ENCODE measurements at regions not wholly inside any gene's neighbourhood (a gene's known extent, or its start where the extent isn't known, plus 50 kb on each side); places are given as distances from the start of the nearest gene placed in this dataset.

DNA sequence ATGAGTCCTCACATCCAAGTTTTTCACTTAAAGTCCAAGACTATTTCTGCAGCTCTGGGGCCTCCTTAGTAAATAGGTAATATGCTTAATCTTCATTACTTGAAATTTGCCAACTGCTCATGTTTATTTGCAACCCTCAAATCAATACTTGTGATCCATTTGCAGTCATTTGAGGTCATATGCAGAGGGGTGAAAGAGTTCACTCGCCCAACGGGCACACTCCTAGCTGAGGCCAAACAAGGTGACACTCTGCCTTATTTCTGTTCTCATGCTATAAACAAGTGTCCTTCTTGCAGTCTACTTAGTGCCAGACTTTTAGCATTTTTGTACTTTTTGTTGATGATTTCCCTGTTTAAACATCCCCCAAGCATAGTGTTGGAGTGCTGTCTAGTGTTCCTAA lies 409.9 kb downstream of the AEBP2 start:
- CTCF ChIA-PET, result no interaction called here
- POLR2A ChIA-PET, result no interaction called here
- no peak for DNase-seq (ENCODE audit: extremely low spot score)
- TF ChIP-seq, protein P1, sequence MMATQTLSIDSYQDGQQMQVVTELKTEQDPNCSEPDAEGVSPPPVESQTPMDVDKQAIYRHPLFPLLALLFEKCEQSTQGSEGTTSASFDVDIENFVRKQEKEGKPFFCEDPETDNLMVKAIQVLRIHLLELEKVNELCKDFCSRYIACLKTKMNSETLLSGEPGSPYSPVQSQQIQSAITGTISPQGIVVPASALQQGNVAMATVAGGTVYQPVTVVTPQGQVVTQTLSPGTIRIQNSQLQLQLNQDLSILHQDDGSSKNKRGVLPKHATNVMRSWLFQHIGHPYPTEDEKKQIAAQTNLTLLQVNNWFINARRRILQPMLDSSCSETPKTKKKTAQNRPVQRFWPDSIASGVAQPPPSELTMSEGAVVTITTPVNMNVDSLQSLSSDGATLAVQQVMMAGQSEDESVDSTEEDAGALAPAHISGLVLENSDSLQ (IDR thresholded peaks at IDR 0.05), result no peak
- TF ChIP-seq SP1 (IDR thresholded peaks at IDR 0.05), result no peak

DNA sequence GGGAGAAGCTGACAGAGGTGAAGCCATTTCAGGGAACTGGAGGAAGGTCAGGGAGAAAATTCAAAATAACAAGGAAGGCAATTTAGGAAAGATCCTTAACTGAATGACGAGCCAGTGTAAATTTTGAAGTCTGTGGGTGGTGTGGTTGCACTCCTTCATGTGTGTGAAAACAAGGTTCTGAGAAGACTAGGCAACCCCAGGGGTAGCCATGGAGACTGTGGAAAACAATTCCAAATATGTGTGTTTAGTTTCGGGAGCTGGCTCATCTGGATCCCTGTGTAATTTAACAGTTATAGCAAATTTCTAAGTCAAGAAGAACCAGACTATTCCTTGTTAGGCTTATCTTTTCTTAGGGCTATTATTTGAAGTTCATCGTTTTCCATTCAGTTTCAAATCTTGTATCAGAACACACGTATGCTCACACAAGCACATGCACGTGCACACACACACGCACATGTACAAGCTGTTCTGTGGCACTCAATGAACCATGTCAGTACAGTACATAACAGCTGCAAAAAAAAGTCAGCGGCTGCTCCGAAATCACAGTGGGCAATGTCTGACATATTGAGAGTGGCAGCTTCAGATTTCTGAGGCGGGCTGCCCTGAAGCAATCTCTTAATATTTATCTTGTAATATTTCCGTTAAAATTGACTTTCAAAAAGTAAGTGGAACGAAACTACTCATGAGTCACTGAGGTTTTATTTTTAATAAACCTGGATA lies 411.2 kb downstream of the AEBP2 start:
- no peak for DNase-seq (ENCODE audit: extremely low spot score)
- CTCF ChIA-PET, result no interaction called here
- POLR2A ChIA-PET, result no interaction called here
- no peak for TF ChIP-seq SP1 (IDR thresholded peaks at IDR 0.05)
- TF ChIP-seq, protein P1 (IDR thresholded peaks at IDR 0.05), result no peak
- no peak for TF ChIP-seq ELF4 (IDR thresholded peaks at IDR 0.05)
- no peak for TF ChIP-seq TARDBP (IDR thresholded peaks at IDR 0.05)
- TF ChIP-seq ARNT (IDR thresholded peaks at IDR 0.05), result no peak
- TF ChIP-seq L3MBTL2 (conservative IDR thresholded peaks at IDR 0.05), result no peak
- no peak for TF ChIP-seq BHLHE40 (IDR thresholded peaks at IDR 0.05; ENCODE audit: borderline replicate concordance)
- TF ChIP-seq FOXA1 (IDR thresholded peaks at IDR 0.05), result no peak
- TF ChIP-seq FOXM1 (IDR thresholded peaks at IDR 0.05; ENCODE audit: borderline replicate concordance), result no peak
- TF ChIP-seq NFRKB (IDR thresholded peaks at IDR 0.05), result no peak
- no peak for TF ChIP-seq HDGF (IDR thresholded peaks at IDR 0.05; ENCODE audit: borderline replicate concordance)
- TF ChIP-seq CTBP1 (IDR thresholded peaks at IDR 0.05; ENCODE audit: borderline replicate concordance), result no peak
- no peak for TF ChIP-seq FOXK2 (IDR thresholded peaks at IDR 0.05)
- no peak for TF ChIP-seq ZNF384 (IDR thresholded peaks at IDR 0.05)
- no peak for TF ChIP-seq SUZ12 (IDR thresholded peaks at IDR 0.05)

DNA sequence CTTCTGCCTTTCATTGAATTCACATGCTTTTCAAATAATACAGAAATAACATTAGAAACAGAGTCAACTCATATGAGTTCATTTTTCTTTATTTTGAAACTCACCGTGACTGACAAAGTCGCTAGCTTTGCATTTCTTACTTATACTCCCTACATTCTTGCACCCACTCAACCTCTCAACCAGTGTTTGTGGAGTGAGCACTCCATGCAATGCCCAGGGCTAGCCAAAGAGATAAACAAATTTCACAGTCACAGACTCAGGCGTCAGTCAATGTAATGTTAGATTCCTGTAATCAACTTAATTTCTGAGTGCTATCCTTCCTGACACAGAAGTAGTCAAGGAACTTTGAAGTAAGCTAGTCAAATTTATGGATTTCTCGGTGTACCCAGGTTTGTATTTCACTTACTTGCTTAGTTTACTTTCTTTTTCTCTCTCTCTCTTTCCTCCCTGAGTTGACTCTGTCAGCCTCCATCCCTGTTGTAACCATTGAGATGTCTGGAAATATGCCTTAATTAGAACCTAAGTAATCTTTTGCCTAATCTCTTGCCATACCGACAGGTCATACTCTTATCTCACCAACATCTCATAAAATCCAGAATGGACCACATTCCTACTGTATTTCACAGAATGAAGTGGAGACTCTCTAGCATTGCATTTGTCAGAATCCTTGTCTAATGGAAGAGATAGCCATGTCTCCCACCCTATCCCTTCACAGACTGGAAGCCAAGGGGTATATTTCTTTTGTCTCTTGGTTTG lies 413.0 kb downstream of the AEBP2 start:
- ChIA-PET CTCF (no interaction called here), POLR2A (no interaction called here)
- TF ChIP-seq FOXK2 (IDR thresholded peaks at IDR 0.05) (no peak), ELF4 (IDR thresholded peaks at IDR 0.05) (no peak), SUZ12 (IDR thresholded peaks at IDR 0.05) (no peak), ARNT (IDR thresholded peaks at IDR 0.05) (no peak), BHLHE40 (IDR thresholded peaks at IDR 0.05; ENCODE audit: borderline replicate concordance) (no peak), LEF1 (IDR thresholded peaks at IDR 0.05; ENCODE audit: borderline replicate concordance) (no peak), NFRKB (IDR thresholded peaks at IDR 0.05) (no peak), CTBP1 (IDR thresholded peaks at IDR 0.05; ENCODE audit: borderline replicate concordance) (no peak)
- TF ChIP-seq, protein P1 (IDR thresholded peaks at IDR 0.05), result no peak
- no peak for DNase-seq (ENCODE audit: extremely low spot score)

DNA sequence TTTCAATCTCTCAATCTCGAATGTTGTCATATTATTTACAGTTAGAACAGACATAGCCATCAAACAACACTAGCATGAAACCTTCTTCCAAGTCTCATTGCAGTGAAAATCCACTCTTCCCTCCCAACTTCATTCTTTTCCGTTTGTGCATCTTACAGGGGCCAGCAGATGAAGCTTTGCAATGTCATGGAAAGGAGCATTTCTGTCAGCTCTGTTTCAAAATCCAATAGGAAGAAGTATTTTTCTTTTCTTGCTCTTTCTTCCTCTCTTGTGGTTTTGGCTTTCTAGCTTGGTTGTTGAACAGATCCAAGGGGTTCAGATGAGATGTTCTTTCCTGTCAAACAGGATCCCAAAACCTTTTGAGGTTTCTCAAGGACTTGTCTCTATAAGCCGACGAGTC lies 416.6 kb downstream of the AEBP2 start:
- POLR2A ChIA-PET, result no interaction called here
- no peak for DNase-seq (ENCODE audit: extremely low spot score)
- TF ChIP-seq ELF4 (IDR thresholded peaks at IDR 0.05) (no peak), ZNF384 (IDR thresholded peaks at IDR 0.05) (no peak), L3MBTL2 (conservative IDR thresholded peaks at IDR 0.05) (no peak), SUZ12 (IDR thresholded peaks at IDR 0.05) (no peak), CTBP1 (IDR thresholded peaks at IDR 0.05; ENCODE audit: borderline replicate concordance) (no peak), FOXM1 (IDR thresholded peaks at IDR 0.05; ENCODE audit: borderline replicate concordance) (no peak), SP1 (IDR thresholded peaks at IDR 0.05) (no peak), ARNT (IDR thresholded peaks at IDR 0.05) (no peak), LEF1 (IDR thresholded peaks at IDR 0.05; ENCODE audit: borderline replicate concordance) (no peak), NFRKB (IDR thresholded peaks at IDR 0.05) (no peak), FOXK2 (IDR thresholded peaks at IDR 0.05) (no peak), HDGF (IDR thresholded peaks at IDR 0.05; ENCODE audit: borderline replicate concordance) (no peak), FOXA1 (IDR thresholded peaks at IDR 0.05) (no peak)
- TF ChIP-seq, protein P1 (IDR thresholded peaks at IDR 0.05), result no peak
- CTCF ChIA-PET, result no interaction called here

DNA sequence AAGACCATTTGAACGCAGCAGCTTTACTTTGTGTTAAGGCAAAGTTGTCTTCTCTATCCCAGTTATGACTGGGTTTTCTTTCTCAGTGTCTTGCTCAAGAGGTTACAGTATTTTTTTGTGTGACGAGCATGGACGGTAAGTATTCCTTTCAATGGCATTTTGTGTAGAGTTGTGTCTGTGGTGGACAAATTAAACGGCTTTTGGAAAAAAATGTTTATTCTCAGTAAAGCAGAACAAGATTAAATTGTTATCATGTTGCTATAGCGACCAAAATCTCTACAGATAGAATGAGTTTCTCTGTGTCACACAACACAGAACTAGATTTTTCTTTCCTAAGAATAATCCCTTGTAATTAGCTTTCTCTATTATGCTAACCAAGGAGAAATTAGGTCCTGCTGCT lies 417.1 kb downstream of the AEBP2 start:
- TF ChIP-seq NFRKB (IDR thresholded peaks at IDR 0.05), result no peak
- TF ChIP-seq CTBP1 (IDR thresholded peaks at IDR 0.05; ENCODE audit: borderline replicate concordance), result no peak
- CTCF ChIA-PET, result no interaction called here
- DNase-seq (ENCODE audit: extremely low spot score), result no peak
- POLR2A ChIA-PET, result no interaction called here

DNA sequence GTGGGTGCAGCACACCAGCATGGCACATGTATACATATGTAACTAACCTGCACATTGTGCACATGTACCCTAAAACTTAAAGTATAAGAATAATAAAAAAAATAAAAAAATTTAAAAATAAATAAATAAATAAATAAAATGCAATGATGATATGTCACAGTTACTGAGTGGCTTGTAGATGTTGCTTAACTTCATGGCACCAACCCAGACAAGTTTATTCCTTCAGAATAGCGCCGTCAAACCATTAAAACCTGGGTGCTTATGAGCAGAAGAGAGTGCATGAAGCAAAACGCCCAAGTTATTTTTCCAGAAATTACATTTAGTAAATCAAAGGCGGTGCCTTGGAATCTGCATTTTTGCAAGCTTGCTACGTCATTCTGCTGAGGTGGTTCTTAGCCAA lies 417.9 kb downstream of the AEBP2 start:
- DNase-seq (ENCODE audit: extremely low spot score), result no peak
- ChIA-PET POLR2A (no interaction called here), CTCF (no interaction called here)
- TF ChIP-seq, protein P1 (IDR thresholded peaks at IDR 0.05), result no peak
- TF ChIP-seq L3MBTL2 (conservative IDR thresholded peaks at IDR 0.05) (no peak), SUZ12 (IDR thresholded peaks at IDR 0.05) (no peak), TARDBP (IDR thresholded peaks at IDR 0.05) (no peak), ELF4 (IDR thresholded peaks at IDR 0.05) (no peak)

Measured in HEK293T (cell line).